HG02763 (cell line): ENCODE measurements at regions not wholly inside any gene's neighbourhood (a gene's known extent, or its start where the extent isn't known, plus 50 kb on each side); places are given as distances from the start of the nearest gene placed in this dataset.

Source experiments
- ATAC-seq: cut with Tn5 transposase; IDR thresholded peaks from one replicate; pipeline ENCODE4 v1.9.1; 2021; ENCODE audit warnings: mild to moderate bottlenecking, moderate library complexity; ENCODE audit not compliant: unreplicated experiment

- no peak for ATAC-seq
These were observed 267.3 kb upstream of the LYZL1 start for GRCh38 chr10:29021591-29021990.

GRCh38 chr10:29022513-29022912 lies 266.4 kb upstream of the LYZL1 start:
- no peak for ATAC-seq

GRCh38 chr10:29023678-29024077 lies 265.2 kb upstream of the LYZL1 start:
- no peak for ATAC-seq

GRCh38 chr10:29026065-29026797 lies 262.6 kb upstream of the LYZL1 start:
- no peak for ATAC-seq

- no peak for ATAC-seq
These were observed 261.9 kb upstream of the LYZL1 start for GRCh38 chr10:29026802-29027580.

GRCh38 chr10:29028486-29028885 lies 260.4 kb upstream of the LYZL1 start:
- ATAC-seq: no peak

GRCh38 chr10:29030900-29031299 lies 258.0 kb upstream of the LYZL1 start:
- no peak for ATAC-seq

GRCh38 chr10:29032169-29032568 lies 256.7 kb upstream of the LYZL1 start:
- no peak for ATAC-seq

- peak; percentile 84 for ATAC-seq
These were observed 255.4 kb upstream of the LYZL1 start for GRCh38 chr10:29033311-29033940.

GRCh38 chr10:29034592-29034991 lies 254.3 kb upstream of the LYZL1 start:
- no peak for ATAC-seq

GRCh38 chr10:29035721-29036120 lies 253.1 kb upstream of the LYZL1 start:
- ATAC-seq: no peak

- ATAC-seq: no peak
These were observed 251.3 kb upstream of the LYZL1 start for GRCh38 chr10:29037348-29038113.

GRCh38 chr10:29039091-29039490 lies 249.8 kb upstream of the LYZL1 start:
- ATAC-seq: no peak

GRCh38 chr10:29039677-29040189 lies 249.1 kb upstream of the LYZL1 start:
- no peak for ATAC-seq

- no peak for ATAC-seq
These were observed 247.3 kb upstream of the LYZL1 start for GRCh38 chr10:29041616-29042015.

- ATAC-seq: no peak
These were observed 240.4 kb upstream of the LYZL1 start for GRCh38 chr10:29048506-29048905.

- peak; percentile 73 for ATAC-seq
These were observed 238.8 kb upstream of the LYZL1 start for GRCh38 chr10:29050081-29050480.

- no peak for ATAC-seq
These were observed 233.8 kb upstream of the LYZL1 start for GRCh38 chr10:29055101-29055500.

GRCh38 chr10:29056729-29057128 lies 232.1 kb upstream of the LYZL1 start:
- no peak for ATAC-seq

- ATAC-seq: no peak
These were observed 231.0 kb upstream of the LYZL1 start for GRCh38 chr10:29057822-29058331.
